ENCODE measurements at regions not wholly inside any gene's neighbourhood (a gene's known extent, or its start where the extent isn't known, plus 50 kb on each side); places are given as distances from the start of the nearest gene placed in this dataset.

- TF ChIP-seq CTCF (IDR thresholded peaks at IDR 0.05), result no peak
- TF ChIP-seq POLR2A (IDR thresholded peaks at IDR 0.05), result no peak
- no peak for TF ChIP-seq POLR2AphosphoS5 (IDR thresholded peaks at IDR 0.05)
- TF ChIP-seq EP300 (IDR thresholded peaks at IDR 0.05), result no peak
Measured at GRCh38 chr5:40416588-40416987, 263.1 kb upstream of the PTGER4 start.
